ENCODE measurements at regions not wholly inside any gene's neighbourhood (a gene's known extent, or its start where the extent isn't known, plus 50 kb on each side); places are given as distances from the start of the nearest gene placed in this dataset.

DNA sequence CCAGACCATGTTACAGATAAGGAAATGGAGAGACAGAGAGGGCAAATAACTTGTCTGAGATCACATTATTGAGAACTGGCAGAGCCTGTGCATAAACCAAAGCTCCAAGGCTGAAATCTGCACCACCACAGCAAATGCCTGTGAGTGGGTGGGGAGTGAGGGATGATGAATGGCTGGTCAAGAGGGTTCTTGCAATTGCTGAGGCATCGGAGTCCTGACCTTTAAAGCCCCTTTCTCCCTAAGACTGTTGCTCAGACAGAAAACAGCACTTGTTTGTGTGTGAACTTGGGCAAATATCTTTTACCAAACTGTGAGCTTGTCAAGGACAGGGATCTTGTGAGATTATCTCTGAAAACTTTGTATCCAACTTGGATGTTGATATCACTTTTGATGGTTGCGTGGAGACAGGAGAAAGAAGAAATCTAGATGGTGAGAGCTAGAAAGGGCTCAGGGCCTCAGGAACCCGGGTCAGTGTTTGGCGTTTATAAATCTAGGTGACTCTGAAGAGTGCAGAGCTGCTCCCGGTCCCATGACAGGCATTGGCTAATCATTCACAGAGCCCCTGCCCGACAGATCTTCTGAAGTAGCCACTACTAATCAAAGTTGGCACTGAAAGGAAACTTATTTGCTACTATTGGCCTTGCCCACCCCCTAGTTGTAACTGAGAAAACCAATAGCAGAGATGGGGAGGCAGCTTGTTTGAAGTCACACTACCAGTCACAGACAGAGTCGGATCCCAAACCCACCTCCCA is 122.3 kb downstream of the FOXD2 start:
- H3K4me3 Mint-ChIP-seq = no peak overlapping the region
- DNase-seq (ENCODE audit: low spot score) (no peak), ATAC-seq (no peak)
- no peaks in the 10 kb centered on the region for H3K9me3 Mint-ChIP-seq
- CTCF ChIA-PET = interaction anchor here (0.8 to 3.6 kb wide), 6 partner anchors 10 to 166 kb away, joined by 3 to 17 read pairs (median 4); partner anchors contain the start of gene FOXD2
- H3K36me3 Mint-ChIP-seq = no peaks in the 10 kb centered on the region
- peaks cover 58% of the 10 kb centered on the region for H3K27me3 Mint-ChIP-seq (ENCODE audit: low read depth)
- TF ChIP-seq CREB1 (CRISPR knock-in tag; IDR thresholded peaks at IDR 0.05) (no peak), MYBL2 (CRISPR knock-in tag; IDR thresholded peaks at IDR 0.05) (no peak), GABPB1 (CRISPR knock-in tag; IDR thresholded peaks at IDR 0.05) (no peak), ATF1 (CRISPR knock-in tag; IDR thresholded peaks at IDR 0.05) (no peak), HMGA2 (CRISPR knock-in tag; IDR thresholded peaks at IDR 0.05) (no peak), FOXP1 (CRISPR knock-in tag; IDR thresholded peaks at IDR 0.05; ENCODE audit: borderline replicate concordance) (no peak), CREM (CRISPR knock-in tag; IDR thresholded peaks at IDR 0.05) (no peak)
- TF ChIP-seq, protein P1, sequence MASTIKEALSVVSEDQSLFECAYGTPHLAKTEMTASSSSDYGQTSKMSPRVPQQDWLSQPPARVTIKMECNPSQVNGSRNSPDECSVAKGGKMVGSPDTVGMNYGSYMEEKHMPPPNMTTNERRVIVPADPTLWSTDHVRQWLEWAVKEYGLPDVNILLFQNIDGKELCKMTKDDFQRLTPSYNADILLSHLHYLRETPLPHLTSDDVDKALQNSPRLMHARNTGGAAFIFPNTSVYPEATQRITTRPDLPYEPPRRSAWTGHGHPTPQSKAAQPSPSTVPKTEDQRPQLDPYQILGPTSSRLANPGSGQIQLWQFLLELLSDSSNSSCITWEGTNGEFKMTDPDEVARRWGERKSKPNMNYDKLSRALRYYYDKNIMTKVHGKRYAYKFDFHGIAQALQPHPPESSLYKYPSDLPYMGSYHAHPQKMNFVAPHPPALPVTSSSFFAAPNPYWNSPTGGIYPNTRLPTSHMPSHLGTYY (CRISPR knock-in tag; IDR thresholded peaks at IDR 0.05) = no peak
- TF ChIP-seq, protein P2, sequence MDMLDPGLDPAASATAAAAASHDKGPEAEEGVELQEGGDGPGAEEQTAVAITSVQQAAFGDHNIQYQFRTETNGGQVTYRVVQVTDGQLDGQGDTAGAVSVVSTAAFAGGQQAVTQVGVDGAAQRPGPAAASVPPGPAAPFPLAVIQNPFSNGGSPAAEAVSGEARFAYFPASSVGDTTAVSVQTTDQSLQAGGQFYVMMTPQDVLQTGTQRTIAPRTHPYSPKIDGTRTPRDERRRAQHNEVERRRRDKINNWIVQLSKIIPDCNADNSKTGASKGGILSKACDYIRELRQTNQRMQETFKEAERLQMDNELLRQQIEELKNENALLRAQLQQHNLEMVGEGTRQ (CRISPR knock-in tag; IDR thresholded peaks at IDR 0.05) = no peak
- TF ChIP-seq, protein P3, sequence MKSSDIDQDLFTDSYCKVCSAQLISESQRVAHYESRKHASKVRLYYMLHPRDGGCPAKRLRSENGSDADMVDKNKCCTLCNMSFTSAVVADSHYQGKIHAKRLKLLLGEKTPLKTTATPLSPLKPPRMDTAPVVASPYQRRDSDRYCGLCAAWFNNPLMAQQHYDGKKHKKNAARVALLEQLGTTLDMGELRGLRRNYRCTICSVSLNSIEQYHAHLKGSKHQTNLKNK (CRISPR knock-in tag; IDR thresholded peaks at IDR 0.05) = no peak
- TF ChIP-seq, protein P4, sequence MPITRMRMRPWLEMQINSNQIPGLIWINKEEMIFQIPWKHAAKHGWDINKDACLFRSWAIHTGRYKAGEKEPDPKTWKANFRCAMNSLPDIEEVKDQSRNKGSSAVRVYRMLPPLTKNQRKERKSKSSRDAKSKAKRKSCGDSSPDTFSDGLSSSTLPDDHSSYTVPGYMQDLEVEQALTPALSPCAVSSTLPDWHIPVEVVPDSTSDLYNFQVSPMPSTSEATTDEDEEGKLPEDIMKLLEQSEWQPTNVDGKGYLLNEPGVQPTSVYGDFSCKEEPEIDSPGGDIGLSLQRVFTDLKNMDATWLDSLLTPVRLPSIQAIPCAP (CRISPR knock-in tag; IDR thresholded peaks at IDR 0.05) = no peak
- TF ChIP-seq, protein P5, sequence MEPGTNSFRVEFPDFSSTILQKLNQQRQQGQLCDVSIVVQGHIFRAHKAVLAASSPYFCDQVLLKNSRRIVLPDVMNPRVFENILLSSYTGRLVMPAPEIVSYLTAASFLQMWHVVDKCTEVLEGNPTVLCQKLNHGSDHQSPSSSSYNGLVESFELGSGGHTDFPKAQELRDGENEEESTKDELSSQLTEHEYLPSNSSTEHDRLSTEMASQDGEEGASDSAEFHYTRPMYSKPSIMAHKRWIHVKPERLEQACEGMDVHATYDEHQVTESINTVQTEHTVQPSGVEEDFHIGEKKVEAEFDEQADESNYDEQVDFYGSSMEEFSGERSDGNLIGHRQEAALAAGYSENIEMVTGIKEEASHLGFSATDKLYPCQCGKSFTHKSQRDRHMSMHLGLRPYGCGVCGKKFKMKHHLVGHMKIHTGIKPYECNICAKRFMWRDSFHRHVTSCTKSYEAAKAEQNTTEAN (CRISPR knock-in tag; IDR thresholded peaks at IDR 0.05) = no peak
- no peak overlapping the region for H3K27ac Mint-ChIP-seq
- POLR2A ChIA-PET = no interaction called here
- H3K4me1 Mint-ChIP-seq = peaks cover 46% of the 10 kb centered on the region

DNA sequence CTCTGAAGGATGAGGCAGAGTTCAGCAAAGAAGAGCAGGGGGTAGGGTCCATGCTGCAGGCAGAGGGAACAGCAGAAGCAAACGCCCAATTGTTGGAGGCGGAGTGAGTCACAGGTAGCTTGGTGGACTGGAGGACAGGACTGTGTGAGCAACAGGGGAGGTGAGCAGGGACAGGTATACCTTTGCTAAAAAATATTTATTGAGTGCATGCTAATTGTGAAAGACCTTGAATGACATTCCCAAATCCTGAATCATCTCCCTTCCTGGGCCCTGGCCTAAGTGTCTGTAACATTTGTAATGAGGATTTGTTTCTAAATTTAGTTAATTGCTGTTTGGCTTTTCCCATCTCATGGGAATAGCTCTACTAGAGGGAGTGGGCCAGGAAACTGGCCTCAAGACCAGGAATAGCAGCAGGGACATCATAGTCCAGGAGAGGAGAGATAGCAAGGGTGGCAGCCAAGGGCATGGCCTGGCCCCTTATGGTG is 123.7 kb downstream of the FOXD2 start:
- Mint-ChIP-seq H3K4me3 (no peak overlapping the region), H3K27me3 (ENCODE audit: low read depth) (peaks cover 54% of the 10 kb centered on the region), H3K27ac (no peak overlapping the region), H3K9me3 (no peaks in the 10 kb centered on the region), H3K36me3 (no peaks in the 10 kb centered on the region), H3K4me1 (peaks cover 49% of the 10 kb centered on the region)
- POLR2A ChIA-PET = no interaction called here
- ATAC-seq (no peak), DNase-seq (ENCODE audit: low spot score) (no peak)
- TF ChIP-seq JAZF1 (CRISPR knock-in tag; IDR thresholded peaks at IDR 0.05) (no peak), ZNF121 (CRISPR knock-in tag; IDR thresholded peaks at IDR 0.05) (no peak), NFATC4 (CRISPR knock-in tag; IDR thresholded peaks at IDR 0.05) (no peak), JUN (CRISPR knock-in tag; IDR thresholded peaks at IDR 0.05) (no peak), NFE2L1 (CRISPR knock-in tag; IDR thresholded peaks at IDR 0.05) (no peak), SOX15 (CRISPR knock-in tag; IDR thresholded peaks at IDR 0.05) (no peak), ZNF317 (CRISPR knock-in tag; IDR thresholded peaks at IDR 0.05; ENCODE audit: borderline replicate concordance, low read depth) (no peak), EMX1 (CRISPR knock-in tag; IDR thresholded peaks at IDR 0.05) (no peak), ZBTB21 (CRISPR knock-in tag; IDR thresholded peaks at IDR 0.05; ENCODE audit: borderline replicate concordance) (no peak), ZNF232 (CRISPR knock-in tag; IDR thresholded peaks at IDR 0.05) (no peak), ATF1 (CRISPR knock-in tag; IDR thresholded peaks at IDR 0.05) (no peak)
- TF ChIP-seq, protein P6, sequence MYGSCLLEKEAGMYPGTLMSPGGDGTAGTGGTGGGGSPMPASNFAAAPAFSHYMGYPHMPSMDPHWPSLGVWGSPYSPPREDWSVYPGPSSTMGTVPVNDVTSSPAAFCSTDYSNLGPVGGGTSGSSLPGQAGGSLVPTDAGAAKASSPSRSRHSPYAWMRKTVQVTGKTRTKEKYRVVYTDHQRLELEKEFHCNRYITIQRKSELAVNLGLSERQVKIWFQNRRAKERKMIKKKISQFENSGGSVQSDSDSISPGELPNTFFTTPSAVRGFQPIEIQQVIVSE (CRISPR knock-in tag; IDR thresholded peaks at IDR 0.05; ENCODE audit: borderline replicate concordance) = no peak
- TF ChIP-seq, protein P3 (CRISPR knock-in tag; IDR thresholded peaks at IDR 0.05) = no peak
- TF ChIP-seq, protein P7, sequence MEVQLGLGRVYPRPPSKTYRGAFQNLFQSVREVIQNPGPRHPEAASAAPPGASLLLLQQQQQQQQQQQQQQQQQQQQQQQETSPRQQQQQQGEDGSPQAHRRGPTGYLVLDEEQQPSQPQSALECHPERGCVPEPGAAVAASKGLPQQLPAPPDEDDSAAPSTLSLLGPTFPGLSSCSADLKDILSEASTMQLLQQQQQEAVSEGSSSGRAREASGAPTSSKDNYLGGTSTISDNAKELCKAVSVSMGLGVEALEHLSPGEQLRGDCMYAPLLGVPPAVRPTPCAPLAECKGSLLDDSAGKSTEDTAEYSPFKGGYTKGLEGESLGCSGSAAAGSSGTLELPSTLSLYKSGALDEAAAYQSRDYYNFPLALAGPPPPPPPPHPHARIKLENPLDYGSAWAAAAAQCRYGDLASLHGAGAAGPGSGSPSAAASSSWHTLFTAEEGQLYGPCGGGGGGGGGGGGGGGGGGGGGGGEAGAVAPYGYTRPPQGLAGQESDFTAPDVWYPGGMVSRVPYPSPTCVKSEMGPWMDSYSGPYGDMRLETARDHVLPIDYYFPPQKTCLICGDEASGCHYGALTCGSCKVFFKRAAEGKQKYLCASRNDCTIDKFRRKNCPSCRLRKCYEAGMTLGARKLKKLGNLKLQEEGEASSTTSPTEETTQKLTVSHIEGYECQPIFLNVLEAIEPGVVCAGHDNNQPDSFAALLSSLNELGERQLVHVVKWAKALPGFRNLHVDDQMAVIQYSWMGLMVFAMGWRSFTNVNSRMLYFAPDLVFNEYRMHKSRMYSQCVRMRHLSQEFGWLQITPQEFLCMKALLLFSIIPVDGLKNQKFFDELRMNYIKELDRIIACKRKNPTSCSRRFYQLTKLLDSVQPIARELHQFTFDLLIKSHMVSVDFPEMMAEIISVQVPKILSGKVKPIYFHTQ (CRISPR knock-in tag; IDR thresholded peaks at IDR 0.05) = no peak
- TF ChIP-seq, protein P8, sequence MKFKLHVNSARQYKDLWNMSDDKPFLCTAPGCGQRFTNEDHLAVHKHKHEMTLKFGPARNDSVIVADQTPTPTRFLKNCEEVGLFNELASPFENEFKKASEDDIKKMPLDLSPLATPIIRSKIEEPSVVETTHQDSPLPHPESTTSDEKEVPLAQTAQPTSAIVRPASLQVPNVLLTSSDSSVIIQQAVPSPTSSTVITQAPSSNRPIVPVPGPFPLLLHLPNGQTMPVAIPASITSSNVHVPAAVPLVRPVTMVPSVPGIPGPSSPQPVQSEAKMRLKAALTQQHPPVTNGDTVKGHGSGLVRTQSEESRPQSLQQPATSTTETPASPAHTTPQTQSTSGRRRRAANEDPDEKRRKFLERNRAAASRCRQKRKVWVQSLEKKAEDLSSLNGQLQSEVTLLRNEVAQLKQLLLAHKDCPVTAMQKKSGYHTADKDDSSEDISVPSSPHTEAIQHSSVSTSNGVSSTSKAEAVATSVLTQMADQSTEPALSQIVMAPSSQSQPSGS (CRISPR knock-in tag; IDR thresholded peaks at IDR 0.05; ENCODE audit: borderline replicate concordance, low read depth) = no peak
- CTCF ChIA-PET = interaction anchor here (3.6 kb wide), 1 partner anchor 8 kb away, joined by 17 read pairs; no protein-coding TSS in a partner anchor

All from WTC11 (cell line).